Fibroblast of villous mesenchyme (primary cell): ENCODE measurements at regions not wholly inside any gene's neighbourhood (a gene's known extent, or its start where the extent isn't known, plus 50 kb on each side); places are given as distances from the start of the nearest gene placed in this dataset.
A peak's percentile ranks its signal among the peaks of the same experiment; 100 is the strongest.

Experiments used
- DNase-seq: peaks from one replicate; pipeline ENCODE4 v3.0.0-alpha.2; 2010; ENCODE audit warnings: low read depth
- H3K4me3 ChIP-seq: 2 replicates; pipeline ENCODE4 v1.5.1; 2011; ENCODE audit warnings: low read depth, mild to moderate bottlenecking, low read length
- CTCF ChIP-seq: IDR thresholded peaks from 2 replicates; pipeline ENCODE4 v1.5.1; 2012; ENCODE audit warnings: low read depth, mild to moderate bottlenecking, low read length; ENCODE audit not compliant: insufficient read depth

DNA sequence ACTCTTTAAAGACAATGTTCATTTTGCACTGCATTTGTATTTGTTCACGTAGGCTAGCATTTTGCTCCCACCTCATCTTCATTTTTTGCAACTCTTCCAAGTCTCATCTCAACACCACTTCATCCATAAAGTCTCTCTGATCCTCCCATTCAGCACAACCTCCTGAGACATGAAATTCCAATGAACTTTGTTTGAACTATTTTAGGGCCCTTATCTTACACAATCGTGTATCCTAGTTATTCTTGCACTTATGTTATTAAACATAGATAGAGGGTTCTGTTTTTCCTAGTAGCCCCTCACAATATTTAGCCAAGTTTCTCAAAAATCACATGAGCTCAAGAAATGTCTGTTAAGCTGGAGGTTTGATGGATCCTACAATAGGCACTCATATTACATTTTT is 500.5 kb upstream of the ADAMTS5 start:
- TF ChIP-seq CTCF: no peak
- no peak overlapping the region for H3K4me3 ChIP-seq

GRCh38 chr21:27466140-27466539 is 499.3 kb upstream of the ADAMTS5 start:
- peak; percentile 33 for TF ChIP-seq CTCF
- DNase-seq: no peak
- H3K4me3 ChIP-seq: no peak overlapping the region

More for the DNA sequence above, 500.5 kb upstream of the ADAMTS5 start:
- no peak for DNase-seq

DNA sequence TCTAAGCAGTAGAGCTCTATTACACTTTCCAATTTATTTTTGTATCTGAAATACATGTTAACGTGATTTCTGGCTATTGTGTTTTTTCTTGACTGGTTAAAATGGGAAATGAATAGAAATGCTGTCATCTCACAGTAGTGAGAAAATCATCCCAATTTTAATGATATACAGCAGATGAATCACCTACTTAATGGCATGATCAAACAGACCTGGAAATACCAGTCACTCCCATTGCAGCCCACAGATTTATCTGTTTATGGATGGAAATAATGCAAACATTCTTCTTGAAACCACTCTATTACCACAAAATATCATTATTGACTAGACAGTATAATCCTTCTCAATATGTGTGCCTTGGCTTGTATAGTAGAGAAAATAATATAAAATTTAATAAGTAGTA is 497.8 kb upstream of the ADAMTS5 start:
- no peak overlapping the region for H3K4me3 ChIP-seq
- DNase-seq: peak; percentile 38
- TF ChIP-seq CTCF: no peak

DNA sequence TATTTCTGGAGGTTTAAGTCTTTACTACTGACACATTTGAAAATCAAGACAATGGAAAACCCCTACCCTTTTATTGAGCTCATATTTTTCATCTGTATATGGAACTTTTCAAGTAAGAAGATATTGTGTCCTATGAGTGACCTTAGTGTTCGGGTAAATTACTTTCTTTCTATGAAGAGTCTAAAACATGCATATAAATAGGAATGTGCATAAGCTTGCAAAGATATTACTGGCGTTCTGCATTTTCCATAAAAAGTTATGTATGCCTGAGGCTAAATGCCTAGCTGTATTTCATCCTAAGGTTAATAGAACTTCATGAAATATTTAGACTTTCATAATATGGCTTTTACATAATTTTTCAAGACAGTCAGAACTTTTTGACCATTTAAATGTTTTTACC is 495.8 kb upstream of the ADAMTS5 start:
- no peak overlapping the region for H3K4me3 ChIP-seq
- TF ChIP-seq CTCF: no peak
- no peak for DNase-seq

DNA sequence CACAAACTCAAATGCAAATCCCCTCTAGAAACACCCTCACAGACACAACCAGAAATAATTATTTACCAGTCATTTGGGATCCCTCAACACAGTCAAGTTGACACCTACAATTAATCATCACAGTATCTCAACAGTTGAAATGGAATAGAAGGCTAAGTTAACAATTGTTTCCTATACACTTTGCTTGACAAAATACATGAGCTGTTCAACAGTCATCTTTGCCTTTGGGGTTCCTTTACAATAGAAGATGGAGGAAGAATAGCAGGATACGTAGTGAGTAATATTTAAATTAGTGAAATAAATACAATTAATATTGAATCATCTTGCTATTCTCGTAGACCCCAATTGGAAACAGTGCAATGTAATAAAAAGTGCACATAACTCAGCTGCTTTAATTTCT is 487.3 kb upstream of the ADAMTS5 start:
- DNase-seq: no peak
- TF ChIP-seq CTCF: no peak

GRCh38 chr21:27451116-27451515 is 484.2 kb upstream of the ADAMTS5 start:
- TF ChIP-seq CTCF: no peak
- DNase-seq: no peak
- H3K4me3 ChIP-seq: no peak overlapping the region

More for the DNA sequence above, 487.3 kb upstream of the ADAMTS5 start:
- no peak overlapping the region for H3K4me3 ChIP-seq

GRCh38 chr21:27450216-27450615 is 483.3 kb upstream of the ADAMTS5 start:
- peak; percentile 52 for DNase-seq
- H3K4me3 ChIP-seq: no peak overlapping the region
- no peak for TF ChIP-seq CTCF
